T-helper 1 cell (primary cell): ENCODE measurements at regions not wholly inside any gene's neighbourhood (a gene's known extent, or its start where the extent isn't known, plus 50 kb on each side); places are given as distances from the start of the nearest gene placed in this dataset.
"Not testable (repeated sequence)": the region's sequence is repeated elsewhere in the genome, so short reads cannot be mapped to it uniquely, and the experiment has no call there.

Experiments
- DNase-seq, 5 donors: peaks; one replicate each; pipeline ENCODE4 v3.0.0-alpha.2; 2012 to 2020

DNA sequence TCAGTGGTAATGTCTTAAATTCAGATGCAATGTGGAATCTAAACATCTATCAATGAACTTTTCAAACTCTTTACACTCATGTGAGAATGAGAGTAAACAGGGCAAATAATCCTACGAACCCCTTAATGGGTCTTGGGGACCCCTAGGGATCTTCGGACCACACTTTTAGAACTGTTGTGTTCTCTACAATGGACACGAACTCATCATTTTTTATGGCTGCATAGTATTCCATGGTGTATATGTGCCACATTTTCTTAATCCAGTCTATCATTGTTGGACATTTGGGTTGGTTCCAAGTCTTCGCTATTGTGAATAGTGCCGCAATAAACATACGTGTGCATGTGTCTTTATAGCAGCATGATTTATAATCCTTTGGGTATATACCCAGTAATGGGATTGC, 148.0 kb upstream of the PTPN1 start:
- DNase-seq, result not testable (repeated sequence)

DNA sequence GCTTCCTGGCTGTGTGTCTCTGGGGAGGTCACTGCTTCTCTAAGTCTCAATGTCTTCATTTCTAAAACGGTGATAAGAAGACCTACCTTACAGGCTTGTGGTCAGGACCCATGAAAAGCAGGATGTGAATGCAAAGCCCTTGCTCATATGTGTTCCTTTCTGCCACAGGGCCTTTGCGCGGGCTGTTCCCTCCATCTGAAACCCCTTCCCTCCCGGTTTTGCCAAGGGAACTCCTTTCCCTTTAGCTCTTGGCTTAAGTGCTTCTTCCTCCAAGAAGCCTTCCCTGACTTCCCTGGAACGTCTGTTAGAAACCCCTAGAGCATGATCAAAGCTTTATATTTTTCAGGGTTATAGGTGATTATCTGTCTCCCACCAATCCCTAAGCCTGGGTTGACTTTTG, 147.2 kb upstream of the PTPN1 start:
- no peak for DNase-seq

DNA sequence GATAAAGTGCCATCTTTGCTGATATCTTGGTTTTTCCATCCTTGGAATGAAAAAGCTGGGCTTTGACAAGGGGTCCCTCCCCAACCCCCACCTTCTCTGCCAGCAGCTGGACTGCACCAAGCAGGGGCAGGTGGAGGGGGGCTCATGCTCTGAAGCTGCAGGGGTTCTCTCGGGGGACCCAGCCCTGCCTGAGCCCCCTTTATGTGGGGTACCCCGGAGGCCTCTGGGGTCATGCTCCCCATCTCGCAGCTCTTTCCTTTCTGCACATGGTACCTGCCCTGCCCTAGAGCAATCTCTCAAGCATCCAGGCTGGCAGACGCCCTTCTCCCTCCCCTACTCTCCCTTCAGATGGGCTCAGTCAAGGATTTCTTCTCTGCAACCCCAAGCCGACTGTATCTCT, 146.7 kb upstream of the PTPN1 start:
- DNase-seq, result no peak

DNA sequence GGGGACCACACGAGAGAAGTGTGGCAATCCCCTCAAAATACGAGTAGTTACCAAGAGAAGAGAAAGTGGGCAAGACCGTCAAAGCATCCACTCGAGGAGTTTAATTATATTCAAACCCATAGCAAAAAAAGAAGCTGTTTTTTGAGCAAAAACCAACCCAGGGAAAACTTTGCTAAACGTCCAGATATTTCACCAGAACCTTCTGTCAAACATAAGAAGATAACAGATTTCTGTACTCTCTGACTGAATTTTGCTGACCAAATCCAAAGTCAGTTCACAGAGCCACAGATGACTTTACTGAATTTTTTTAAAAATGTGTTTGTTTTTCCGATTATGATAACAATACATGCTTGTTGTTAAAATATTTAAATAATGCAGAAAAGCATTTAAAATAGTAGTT, 145.6 kb upstream of the PTPN1 start:
- DNase-seq, result no peak

DNA sequence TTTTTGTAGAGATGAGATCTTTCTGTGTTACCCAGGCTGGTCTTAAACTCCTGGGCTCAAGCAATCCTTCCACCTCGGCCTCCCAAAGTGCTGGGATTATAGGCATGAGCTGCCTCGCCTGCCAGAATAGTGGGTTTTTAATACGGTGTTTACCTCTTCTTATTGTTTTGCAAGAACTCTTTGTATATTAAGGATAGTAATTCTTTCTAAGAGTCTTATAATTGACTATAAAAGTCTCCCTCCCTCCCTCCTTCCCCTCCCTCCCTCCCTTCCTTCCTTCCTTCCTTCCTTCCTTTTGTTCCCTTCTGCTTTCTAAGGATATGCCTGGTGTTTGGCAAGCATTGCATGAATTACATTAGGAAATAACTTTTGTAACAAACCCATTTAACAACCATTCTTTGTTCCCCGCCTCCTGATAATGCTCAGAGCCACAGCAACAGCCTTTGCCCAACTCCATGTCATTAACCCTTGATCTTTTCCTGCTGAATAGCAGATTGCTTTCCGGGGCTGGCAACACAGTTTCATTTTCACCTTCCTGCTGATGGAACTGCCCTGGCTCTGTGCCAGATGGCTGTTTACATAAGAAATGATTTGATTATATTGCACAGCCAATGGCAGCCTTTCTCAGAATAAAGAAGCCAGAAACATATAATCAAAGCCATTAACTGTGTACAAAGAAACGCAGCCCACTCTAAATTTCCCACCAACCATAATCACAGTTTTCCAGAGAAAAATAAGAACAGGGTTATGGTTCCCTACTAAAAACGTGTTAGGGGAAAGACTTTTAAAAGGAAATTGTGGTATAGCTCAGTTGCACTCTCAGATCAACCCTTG, 143.7 kb upstream of the PTPN1 start:
- DNase-seq, result peak in 3 of 5 donors; percentile 25 to 74 (median 33)

DNA sequence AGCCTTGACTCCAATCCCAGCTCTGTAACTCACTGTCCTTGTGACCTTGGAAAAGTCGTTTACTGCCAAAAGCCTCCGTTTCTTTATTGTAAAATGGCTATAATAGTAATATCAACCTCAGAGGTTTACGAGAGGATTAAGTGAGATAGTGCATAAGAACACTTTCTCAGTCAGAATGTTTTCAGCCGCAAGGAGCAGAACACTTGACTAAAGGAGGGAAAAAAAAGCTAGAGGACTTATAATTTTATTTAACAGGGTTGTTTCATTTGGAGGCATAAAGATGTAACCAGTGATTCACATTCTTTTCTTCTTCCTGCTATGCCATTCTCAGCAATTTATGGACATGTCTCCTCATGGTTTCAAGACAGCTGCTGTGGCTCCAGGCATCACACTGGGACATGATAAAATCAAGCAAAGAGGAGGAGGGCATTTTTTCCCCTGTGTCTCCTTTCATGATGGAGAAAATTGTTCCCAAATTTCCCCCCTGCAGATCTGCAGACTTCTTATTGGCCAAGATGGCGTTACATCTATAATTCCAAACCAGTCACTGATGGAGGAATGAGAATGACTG, 143.0 kb upstream of the PTPN1 start:
- no peak for DNase-seq

DNA sequence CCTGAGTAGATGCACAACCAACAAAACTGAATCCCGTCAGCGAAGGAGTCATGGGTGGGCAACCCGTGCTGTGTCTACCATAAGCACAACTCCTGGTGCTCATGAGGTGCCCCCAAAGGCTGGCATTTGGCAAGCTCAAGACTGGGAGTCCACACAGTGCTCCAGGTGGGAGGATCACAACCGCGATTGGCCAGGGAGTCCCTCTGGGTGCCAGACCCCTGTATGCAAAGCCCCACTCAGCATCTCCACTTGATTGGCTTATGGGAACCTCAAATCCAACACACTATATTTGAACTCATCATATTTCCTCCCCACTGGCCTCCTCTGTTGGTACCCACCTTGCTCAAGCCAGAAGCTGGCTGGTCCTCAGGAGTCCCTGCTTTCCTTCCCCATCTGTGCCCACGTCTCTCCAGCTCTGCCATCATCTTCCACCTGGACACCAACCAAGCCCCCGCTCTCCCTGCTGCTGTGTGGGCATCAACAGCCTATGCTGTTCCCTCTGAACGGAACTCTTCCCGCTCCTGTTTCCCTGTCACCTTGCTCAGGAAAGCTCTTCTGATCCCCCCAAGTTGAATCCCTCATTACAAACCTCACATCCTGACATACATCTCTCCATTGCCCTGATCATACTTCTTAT, 142.3 kb upstream of the PTPN1 start:
- DNase-seq, result no peak

DNA sequence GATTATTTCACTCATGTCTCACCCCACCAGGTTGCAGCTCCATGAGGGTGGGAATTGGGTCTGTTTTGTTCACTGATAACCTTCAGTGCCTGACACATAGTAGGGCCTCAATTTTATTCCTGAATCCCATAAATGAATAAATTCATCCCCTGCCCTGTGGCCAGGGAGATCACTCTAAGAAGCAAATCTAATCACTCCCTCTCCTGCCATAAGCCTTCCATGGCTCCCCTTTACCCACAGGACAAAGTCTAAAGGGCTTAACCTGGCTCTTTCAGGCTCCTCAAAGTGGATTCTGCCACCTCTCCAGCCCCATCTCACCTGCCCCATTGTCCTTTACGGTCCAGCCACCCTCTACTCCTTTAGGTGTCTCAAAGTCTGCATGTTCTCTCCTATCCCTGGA, 141.8 kb upstream of the PTPN1 start:
- no peak for DNase-seq

DNA sequence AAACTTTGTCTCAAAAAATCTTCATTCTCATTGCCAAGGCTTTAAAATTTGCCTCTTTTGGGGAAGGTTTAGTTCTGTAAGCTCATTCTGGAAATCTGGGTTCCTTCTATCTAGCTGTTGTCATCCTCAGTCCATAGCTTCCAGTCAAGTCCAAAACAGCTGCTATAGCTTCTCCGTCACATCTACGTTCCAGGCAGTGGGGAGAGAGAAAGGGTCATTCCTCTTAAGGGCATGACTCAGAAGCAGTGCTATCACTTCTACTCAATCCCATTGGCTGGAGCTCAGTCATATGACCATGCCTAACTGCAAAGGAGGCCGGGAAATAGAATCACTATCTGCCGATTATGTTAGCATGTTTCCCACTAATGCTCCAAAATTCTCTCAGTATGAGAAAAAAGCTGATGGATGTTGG, 141.4 kb upstream of the PTPN1 start:
- DNase-seq, result no peak

DNA sequence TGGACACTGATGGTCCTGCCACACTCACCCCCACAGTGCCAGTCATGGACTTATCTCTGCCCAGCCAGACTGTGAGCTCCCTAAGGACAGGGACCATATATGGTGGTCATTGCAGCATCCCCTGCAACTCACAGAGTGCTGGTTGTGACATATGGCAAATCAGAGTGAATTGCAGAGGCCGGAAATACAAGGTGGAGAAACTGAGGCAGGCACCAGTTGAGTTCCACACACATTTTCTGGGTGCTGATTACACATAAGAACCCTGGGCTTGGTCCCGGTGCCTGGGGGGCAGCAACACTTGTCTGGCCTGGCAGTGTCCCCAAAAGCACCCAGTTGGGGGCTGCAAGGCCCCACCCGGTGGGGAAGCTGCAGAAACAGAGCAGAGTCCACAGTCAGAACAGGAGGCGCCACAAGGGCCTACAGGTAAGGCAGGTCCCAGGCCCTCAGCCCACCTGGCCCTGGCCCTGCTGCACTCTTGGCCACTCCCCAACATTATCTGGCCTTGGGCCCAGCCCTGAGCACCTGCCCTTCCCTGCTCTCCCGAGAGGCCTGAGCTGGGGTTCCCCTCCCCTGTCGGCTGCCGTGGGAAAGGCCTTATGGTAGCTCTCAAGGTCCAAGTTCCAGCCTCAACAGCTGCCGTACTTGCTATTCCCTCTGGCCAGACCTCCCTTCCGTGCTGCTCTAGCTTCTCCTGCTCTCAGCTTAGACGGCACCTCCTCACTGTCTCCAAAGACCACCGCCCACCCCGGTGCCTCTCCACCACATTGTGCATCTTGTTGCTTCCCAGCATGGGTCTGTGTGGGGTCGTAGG, 140.8 kb upstream of the PTPN1 start:
- DNase-seq, result no peak

DNA sequence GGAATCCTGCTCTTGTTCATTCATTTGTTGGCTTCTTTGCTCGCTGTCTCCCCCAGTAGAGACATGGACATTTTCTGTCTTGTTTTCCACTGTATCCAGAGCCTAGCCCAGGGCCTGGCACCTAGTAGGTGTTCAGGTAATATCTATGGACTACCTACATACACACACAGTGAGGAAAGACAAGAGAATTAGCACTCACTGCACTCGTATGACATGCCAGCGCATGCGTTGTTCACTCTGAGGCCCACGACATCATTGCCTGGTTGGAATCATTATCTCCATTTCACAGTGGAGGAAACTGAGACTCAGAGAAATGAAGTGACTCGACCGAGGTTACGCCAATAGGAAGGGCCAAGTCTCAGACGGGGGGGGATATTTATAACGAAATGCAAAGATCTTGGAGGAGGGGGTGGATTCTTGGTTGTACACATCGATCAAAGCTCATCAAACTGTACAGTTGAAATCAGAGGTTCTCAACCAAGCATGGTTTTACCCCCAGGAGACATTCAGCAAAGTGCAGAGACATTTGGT, 140.1 kb upstream of the PTPN1 start:
- DNase-seq, result no peak

DNA sequence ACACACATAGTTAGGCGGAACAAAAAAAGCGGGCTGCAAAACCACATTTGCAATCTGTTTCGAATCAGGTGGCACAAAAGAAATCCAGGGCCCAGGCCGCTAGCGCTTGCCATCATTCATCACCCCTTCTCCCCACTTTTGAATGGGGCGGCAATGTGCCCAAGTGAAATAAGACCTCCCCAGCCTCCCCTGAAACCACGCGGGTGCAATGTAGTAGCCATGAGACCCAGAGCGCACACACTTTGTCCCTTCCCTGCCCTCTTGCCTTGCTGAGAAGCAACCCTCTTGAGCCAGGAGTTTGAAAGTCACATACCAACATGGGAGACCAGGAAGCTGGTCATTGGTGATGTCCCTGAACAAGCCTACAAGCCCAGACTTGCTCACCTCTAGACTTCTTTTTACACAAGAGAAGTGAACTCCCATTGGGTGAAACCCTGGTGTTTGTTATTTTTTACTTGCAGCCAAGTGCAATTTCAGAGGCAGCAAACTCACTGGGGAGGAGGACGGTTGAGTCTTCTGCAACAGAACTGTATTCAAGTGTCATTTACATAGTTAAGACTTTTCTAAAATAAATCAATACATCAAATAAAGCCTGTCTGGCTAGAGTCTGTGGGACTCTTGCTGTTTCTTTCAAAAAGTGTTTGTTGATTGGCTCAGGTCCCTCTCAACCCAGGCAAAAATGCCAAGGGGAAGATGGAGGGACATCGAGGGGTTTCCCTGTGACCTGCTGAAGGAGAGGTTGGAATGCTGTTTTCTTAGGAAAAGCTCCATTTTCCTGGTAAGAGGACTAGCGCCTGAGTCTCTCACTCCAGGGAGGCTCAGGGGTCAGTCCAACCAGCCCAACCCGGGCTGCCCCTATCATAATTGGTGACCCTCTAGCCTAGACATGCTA, 138.1 kb upstream of the PTPN1 start:
- no peak for DNase-seq

DNA sequence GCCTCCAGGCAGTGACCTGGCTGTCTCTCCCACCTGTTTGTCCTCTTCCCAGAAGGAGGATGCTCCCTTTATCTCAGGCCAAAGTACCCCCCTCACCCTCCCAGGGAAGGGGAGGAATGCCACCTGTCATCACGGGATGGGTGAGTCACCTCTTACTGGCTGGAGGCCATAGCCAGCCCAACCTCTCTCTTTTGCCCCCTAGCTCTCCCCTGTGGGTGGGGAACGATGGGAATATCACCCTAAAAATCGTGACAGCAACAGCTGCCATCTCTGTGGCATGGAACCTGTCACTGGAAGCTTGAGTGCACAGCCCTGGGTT, 137.5 kb upstream of the PTPN1 start:
- DNase-seq, result no peak

DNA sequence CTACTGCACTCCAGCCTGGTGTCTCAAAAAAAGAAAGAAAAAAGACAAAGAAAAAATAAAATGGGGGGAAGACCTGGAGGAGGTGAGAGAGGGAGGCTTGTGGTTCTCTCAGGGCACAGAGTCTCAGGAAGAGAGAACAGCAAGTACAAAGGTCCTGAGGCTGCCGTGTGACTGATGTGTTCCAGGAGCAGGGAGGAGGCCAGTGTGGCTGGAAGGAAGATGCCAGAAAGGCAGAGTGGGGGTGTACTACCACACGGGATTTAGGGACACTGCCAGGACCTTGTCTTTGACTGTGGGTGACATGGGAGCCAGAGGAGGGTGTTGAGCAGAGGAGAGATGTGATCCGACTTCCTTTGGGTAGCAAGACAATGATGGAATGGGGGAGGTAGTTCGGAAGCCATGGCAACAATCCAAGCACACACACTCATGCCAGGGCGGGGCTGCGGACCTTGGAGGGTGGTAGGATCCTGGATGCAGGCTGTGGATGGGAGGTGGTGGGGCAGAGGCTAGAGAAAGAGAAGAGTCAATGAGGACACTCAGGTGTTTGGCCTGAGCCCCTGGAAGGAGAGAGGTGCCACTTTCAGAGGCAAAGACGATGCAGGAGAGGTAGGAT, 136.4 kb upstream of the PTPN1 start:
- no peak for DNase-seq

DNA sequence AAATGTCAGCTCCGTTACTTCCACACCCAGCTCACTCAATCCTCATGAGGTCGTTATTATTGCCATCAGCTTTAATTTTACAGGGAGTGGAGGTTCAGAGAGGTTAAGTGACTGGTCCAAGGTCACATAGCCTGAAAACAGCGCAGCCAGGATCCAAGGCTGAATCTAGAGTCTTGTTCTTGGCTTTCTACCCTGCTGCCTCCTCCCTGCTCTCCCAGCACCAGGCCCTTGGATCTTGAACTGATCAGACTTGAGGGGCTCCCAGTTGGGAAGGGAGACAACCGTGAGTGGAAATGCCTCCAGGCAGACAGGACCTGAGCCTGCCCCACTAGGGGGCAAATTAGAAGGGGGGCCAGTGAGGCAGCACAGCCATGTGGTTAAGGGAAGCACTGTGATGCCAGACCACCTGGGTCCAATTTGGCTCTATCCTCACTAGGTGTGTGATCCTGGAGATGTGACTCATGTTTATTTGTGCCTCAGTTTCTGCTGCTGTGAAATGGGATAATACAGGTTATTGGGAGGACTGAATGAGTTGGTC, 135.6 kb upstream of the PTPN1 start:
- DNase-seq, result no peak

DNA sequence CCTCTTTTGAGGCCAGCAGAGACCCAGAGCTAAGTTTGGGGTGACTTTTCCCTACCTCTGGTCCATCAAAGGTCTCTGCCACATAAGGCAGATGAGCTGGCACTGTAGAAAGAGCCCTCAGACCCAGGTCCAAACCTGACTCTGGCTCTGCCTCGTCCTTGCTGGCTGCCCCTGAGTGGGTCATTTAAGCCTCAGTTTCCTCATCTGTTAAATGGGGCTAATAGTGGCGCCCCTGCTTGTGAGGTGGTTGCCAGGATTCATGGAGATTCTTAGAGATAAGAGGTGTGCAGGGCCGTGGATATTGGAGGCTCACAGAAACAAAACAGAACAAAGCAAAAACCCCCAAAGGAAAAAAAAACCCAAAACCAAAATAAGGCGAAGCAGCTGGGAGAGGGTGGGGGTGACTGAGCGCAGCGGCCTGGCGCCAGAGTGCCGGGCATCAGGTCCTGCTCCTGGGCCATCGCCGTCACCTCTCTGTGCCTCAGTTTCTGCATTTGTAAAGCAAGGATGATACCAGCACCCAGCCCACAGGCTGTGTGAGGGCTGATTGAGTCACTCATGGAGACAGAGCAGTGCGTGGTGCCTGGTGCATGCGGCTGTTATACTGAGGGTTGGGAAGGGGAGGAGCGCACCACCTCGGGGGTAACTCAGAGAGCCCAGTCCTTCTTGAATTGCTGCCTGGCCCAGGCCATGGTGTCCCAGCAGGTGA, 133.8 kb upstream of the PTPN1 start:
- DNase-seq, result no peak

DNA sequence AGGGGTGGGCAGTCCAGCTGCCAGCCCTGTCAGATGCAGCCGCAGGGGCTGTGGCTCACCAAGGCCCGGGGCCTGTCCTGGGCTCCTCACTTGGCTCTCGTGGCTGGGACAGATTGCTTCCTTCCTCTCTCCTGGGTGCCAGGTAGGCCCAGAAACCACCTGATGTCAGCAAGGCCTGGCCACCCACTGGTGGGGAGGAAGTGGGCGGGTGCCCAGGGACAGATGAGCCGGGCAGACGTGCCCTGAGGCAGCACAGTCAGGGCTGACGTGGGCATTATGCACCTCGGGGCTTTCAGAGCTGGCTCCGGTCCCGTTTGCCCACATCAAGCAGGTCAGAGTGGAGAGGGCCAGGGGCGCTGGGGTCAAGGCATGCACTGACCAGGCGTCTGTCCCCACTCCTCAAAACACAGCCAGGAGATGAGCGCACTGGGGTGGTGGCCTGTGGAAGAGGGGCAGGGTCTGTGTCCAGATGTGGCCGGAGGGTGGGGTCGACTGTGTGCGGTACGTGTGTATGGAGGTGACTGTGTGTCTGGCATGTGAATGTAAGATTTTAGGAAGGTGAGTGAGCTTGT, 133.2 kb upstream of the PTPN1 start:
- peak in 1 of 5 donors; percentile 38 for DNase-seq

DNA sequence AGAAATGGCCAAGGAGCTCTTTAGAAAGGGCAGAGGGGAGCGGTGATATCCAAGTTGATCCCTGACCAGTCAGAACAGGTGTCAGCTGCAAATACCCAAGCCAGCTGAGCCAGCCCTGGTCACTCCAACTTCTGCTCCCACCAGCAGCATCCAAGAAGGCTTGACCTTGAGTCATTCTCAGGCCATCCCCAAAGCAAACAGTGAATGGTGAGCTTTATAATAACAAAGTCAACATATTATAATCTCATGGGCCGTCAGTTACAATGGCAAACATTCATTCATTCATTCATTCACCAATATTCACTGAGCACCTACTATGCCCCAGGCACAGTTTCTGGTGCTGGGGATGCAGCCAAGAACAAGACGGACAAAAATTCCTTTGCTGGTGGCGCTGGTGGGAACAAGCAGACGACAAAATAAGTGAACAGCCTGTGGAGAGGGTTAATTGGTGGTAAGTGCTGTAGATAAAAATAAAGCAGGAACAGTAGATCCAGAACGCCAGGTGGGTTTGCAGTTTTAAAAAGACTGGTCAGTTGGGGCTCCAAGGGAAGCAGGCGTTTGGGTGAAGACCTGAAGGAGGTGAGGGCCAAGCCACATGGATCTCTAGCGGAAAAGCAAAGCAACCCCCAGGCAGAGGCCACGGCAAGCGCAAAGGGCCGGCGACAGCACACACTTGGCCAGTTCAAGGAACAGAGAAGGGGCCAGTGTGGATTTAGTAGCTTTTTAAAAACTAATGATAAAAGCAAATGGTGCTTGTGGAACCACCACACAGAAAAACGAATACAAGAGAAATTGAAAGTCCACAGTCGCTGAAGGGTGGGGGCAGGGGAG, 131.8 kb upstream of the PTPN1 start:
- DNase-seq, result no peak
